ENCODE measurements at regions not wholly inside any gene's neighbourhood (a gene's known extent, or its start where the extent isn't known, plus 50 kb on each side); places are given as distances from the start of the nearest gene placed in this dataset.

- TF ChIP-seq CTCF (IDR thresholded peaks at IDR 0.05): no peak
- no peak for TF ChIP-seq POLR2AphosphoS5 (IDR thresholded peaks at IDR 0.05)
- no peak for TF ChIP-seq POLR2A (IDR thresholded peaks at IDR 0.05)
Measured at GRCh38 chr2:180276733-180277132, 269.6 kb upstream of the CWC22 start.
